Stimulated activated CD4-positive, alpha-beta T cell treated with anti-CD3 and anti-CD28 coated beads, Interleukin-1b, Interleukin-23, amount 100 ng/mL, for 24 hours (primary cell): ENCODE measurements at regions not wholly inside any gene's neighbourhood (a gene's known extent, or its start where the extent isn't known, plus 50 kb on each side); places are given as distances from the start of the nearest gene placed in this dataset.

Source experiments
- DNase-seq, 4 experiments: peaks; one replicate each; pipeline ENCODE4 v3.0.0-alpha.2; 2020; ENCODE audit warnings: low read depth in 4 of 4, low spot score in 1 of 4

DNA sequence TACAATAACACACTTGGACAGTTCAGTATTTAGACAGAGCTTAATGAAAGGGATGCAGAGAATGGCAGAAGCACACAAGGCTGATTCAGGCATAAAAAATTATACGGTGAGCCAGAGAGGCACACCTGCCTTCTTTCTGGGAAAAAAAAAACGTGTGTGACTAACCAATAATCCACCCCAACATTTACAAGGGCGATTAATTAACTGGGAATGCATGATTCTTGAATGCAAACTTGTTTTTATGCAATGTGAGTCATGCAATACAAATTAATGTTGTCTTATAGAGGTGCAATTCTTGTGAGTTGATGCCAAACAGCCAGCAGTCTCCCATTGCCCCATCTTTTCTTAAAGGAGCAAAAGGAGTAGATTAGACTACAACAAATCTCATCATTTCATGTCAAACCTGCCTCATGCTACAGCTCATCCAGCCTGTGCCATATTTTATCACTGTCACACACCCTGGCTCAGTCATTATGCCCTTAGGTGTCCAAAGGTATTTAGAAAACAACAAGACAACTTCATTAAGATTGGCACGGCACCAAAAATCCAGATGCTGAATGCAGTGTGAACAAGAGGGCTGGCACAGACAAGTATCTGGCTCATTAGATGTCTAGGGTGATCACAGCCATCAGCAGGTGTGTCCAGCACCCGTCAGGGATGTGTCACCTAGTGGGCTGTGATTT, 721.1 kb downstream of the EFNB2 start:
- no peak for DNase-seq

- DNase-seq, result no peak
These were observed 728.9 kb downstream of the EFNB2 start for GRCh38 chr13:105806628-105806920.

DNA sequence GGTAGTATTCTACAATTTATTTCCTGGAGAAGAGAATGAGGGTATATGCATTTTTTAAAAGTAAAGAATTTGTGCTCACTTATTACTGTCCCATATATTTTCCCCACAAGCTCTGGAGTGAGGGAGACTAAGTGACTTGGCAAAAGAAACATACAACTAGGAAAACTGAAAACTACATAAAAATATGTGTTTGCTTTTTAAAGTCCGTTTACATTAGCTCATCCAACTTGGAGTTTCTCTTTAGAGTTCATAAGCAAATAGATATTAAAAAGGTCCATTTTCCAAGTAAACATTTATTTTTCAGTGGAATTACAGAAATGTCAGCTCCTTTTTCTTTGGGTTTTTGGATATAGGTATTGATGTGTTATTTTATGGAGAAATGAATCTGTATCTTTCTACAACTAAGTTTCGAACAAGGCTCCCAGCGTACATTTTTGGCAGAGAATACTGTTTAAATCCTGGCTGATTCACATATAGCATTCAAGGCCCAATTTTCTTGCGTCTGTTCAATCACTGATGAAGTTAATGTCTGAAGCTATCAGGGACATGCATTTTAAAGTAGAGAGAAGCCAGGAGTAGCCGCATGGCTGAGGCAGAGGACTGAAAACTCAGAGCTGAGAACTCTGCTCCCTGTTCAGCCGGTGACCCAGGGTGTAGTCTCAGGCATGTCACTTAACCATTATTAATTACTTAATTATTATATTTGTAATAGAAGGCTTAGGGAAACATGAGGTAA, 729.4 kb downstream of the EFNB2 start:
- DNase-seq, result no peak

DNA sequence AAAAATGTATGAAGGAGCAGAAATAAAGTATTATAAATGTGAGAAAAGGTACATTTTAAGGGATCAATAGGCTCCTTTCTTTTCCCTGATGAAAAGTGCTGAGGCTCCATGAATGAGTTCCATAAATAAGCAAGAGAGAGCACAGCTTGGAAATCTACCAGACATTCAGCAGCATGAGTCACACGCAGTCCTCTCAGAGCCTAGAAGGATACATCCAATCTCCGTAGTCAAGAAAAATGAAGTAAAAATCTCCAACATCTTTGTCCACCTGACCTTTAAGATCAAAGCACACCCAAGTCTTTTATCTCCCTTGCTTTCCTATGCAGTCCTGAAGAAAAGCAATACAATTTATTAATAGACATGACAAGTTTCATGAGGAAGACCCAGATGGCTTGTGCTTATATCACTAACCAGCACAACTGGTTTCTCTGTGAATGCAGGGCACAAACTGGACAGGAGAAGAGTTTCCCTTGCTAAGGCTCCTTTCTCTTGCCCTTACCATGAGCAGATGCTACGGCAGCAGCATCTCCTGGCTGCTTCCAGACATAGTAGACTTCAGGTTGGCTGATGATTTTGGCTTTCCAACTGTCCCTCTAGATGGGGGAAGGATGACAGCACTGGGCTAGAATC, 730.8 kb downstream of the EFNB2 start:
- DNase-seq, result no peak

GRCh38 chr13:105799155-105799554, 736.3 kb downstream of the EFNB2 start:
- no peak for DNase-seq

DNA sequence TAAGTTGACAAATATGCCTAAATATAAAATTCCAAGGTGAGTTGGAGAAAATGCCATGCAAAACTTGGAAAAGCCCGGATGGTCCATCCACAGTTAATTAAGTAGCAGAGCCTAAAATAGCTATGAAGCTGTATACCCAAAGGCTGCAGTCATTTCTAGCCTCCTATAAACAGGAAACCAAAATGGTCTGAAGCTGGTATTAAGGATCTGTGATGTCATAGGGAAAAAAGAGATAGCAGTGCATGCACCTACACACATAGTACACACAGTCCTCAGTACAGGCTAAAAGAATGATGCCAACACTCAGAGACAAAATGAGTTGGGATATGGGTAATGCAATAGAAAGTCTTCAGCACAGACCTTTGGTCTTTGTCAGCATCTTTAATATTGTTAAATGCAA, 736.9 kb downstream of the EFNB2 start:
- no peak for DNase-seq

GRCh38 chr13:105796081-105796480, 739.4 kb downstream of the EFNB2 start:
- DNase-seq, result no peak

DNA sequence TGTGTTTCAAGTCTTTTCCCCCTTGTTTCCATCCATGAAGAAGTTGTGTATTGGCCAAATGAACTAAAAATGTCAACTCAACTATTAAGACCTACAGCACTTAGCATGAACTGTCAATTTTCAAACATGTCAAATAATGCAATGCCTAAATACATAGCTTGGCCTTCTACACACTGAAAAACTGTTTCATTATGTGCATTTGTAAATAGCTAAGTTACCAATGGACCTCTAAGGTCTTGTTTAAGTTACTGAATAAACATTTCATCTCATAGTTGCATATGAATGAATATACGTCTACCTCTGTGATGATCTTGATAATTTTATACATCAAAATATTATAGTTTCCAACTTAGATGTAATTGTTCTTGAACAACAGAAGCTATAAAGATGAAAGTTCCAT, 744.5 kb downstream of the EFNB2 start:
- DNase-seq, result no peak

- no peak for DNase-seq
These were observed 746.9 kb downstream of the EFNB2 start for GRCh38 chr13:105788530-105788929.

GRCh38 chr13:105787632-105788031, 747.8 kb downstream of the EFNB2 start:
- no peak for DNase-seq

DNA sequence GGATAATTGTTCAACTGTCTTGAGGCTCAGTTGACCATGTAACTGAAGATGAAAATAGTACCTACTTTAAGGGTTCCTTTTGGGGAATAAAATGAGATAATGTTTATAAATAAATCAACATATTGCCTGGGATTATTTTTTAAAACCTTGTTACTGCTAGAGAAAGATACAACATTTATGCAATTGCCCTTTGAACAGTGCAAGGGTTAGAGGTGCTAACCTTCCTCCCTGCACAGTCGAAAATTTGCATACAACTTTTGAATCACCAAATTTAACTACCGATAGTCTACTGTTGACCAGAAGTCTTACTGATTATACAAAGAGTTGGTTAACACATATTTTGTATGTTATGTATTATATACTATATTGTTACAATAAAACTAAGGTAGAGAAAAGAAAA, 750.0 kb downstream of the EFNB2 start:
- no peak for DNase-seq

DNA sequence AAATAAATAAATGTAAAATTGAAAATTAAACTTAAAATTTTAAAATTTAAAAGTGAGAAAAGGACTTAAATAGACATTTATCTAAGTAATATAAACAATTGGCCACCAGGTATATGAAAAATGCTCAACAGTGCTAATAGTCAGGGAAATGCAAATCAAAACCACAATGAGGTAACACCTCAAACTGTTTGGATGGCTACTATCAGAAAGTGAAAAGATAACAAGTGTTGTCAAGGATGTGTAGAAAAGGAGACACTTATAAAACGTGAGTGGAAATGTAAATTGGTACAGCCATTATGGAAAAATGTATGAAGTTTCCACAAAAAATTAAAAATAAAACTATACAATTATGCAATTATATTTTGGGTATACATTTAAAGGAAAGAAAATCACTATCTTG, 752.2 kb downstream of the EFNB2 start:
- no peak for DNase-seq

GRCh38 chr13:105778196-105778595, 757.3 kb downstream of the EFNB2 start:
- no peak for DNase-seq

DNA sequence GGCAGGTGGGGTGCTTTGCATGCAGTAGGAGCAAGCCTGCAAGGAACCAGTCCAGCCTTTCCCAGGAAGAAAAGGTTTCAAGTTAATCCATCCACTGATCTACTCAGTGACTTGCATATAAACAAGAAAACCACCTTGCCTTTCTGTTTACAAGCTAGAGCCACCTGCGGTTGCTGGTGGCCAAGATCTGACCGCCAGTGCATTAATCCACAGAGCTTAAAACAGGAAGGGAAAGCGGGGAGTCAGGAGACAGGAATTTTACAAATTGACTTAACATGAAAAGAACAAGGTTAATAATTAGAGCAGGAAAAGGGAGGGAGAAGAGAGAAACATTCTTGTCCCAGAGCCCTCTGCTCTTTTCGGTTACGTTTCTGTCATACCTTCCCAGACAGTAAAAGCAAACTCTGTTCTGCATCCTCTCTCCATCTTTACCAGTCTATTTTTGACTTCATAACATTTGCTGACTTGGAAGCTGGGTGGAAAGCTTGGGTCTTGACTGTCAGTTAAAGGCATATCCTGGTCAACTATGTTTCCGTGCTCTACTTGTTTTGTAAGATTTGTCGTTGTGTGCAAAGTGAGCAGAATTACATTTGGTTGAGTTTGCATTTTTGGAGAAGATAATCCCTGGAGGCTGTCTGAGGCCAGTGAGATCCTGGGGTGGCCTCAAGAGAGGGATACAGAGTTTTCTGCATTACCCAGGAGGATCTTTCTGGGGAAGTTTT, 760.6 kb downstream of the EFNB2 start:
- no peak for DNase-seq

DNA sequence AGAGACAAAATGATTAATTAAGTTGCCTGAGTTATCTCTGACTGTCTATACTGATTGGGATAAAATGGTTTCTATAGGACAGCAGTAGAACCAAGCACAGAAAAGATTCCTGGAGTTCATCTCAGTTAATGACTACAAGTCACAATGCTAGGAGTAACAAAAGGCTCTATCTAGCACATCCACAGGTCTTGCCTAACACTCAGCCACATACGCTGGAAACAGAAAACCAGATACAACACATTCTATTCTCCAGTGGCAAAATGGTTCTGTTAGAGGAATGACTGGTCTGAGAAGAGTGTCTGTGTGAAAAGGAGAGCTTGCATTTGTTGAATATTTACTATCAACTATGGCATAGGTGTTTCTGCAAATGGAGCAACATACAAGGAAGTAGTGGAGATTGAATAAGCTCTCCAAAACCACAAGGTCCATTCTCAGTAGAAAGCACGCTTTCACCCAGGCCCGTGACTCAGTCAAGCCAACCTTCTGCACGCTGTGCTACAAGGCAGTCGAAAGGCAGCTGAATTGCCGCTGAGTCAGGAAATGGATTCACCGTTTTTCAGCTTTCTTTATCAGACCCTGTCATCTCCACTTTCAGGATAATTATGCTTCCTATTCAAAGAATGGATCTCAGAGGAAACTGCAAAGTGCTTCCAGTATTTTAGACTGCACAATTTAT, 761.5 kb downstream of the EFNB2 start:
- DNase-seq, result no peak

DNA sequence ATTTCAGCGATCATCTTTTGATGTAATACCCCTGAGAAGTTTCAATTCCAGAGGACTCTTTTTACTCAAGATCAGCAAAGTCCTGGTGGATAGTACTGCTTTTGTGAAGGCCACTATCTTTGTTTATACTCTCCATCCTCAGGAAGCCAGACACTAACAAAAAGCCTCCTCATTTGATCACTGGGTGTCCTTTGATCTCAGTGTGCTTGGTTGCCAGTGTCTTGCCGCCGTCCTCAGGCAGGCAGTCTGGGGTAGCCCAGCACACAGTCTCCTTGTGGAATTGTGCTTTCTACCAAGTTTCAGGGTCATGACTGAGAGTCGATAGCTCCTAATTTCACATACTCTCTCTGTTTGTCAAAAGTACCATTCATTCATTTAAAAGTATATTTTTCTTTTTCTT, 762.2 kb downstream of the EFNB2 start:
- no peak for DNase-seq

DNA sequence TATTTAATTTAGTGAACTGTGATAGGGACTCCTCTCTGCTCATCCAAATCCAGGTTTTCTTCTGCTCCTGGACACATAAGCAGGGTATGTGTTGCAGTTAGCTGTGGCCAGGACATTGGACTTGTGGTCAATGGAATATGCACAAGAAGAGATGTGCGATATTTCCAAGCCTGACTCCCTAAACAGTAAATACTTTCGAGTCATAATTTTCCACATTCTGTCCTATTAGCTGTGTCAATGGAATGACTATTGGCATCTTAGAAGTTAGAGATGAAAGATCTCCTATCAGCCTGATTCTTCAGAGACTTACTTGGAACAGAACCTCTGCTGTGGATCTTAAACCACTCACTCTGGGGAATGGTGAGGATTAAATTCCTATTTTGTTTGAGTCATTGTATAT, 771.0 kb downstream of the EFNB2 start:
- DNase-seq, result no peak

- DNase-seq, result no peak
These were observed 771.6 kb downstream of the EFNB2 start for GRCh38 chr13:105763851-105764250.

DNA sequence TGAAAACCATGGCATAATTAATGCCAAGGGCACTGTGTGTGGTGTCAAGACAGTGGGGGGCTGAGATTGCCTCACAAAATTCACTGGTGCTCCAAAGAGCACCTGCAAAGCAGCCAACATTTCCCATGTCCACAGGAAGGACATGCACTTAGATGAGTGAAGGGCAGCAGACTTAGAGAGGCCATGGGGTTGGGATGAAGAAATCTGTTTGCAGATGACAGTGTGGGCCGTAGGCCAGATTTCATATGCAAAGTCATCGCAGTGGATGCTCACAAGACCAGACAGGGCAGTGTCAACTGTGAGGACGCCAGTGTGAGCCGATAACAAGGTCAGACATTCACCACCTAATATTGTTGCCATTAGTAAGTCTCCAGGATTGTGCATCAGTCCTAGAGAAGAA, 773.4 kb downstream of the EFNB2 start:
- no peak for DNase-seq

DNA sequence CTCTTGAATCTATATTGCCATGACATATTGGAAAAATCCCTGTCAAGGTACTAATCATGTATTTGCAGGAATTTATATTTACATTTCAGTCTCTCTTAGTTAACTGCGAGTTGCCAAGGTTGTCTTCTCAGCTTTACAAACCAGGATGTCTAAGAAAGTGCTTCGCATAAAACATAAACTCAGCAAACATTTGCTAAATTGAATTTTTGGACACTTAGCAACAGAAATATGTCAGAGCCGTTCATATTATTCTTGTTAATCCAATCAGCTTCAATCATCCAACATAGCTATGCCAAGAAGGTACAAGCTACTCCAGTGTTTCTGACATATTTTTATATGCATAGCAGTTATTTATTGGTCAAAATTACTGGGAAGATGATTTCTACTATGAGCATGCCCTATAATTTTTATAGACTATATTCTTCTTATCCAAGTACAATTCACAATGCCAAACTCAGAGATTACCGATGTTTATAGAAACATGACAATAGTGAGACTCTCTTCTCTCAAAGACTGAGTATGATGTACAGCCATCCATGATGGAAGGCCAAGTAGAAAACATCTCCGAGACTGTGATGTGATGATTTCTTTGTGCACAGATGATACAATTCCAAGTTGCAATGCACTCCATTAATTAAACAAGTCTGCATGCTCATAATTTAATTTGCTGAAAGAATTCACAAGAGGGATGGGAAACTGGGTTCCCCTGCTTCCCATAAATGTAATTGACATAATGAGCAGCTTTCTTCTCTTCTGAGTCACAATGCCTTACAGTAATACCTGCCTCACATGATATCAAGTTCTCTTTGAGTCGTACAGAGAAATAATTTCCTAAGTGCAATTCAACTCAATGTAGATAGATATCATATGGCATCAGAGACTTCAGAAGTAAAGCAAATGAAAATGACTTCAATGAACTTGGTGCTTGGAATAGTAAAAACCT, 776.3 kb downstream of the EFNB2 start:
- DNase-seq, result no peak
